Stimulated activated naive CD8-positive, alpha-beta T cell treated with anti-CD3 and anti-CD28 coated beads, Interleukin-15, Interleukin-2, amounts not matched to agents 100 ng/mL and 50 ng/mL, for 24 hours (primary cell): ENCODE measurements at regions not wholly inside any gene's neighbourhood (a gene's known extent, or its start where the extent isn't known, plus 50 kb on each side); places are given as distances from the start of the nearest gene placed in this dataset.
"Not testable (repeated sequence)": the region's sequence is repeated elsewhere in the genome, so short reads cannot be mapped to it uniquely, and the experiment has no call there.

Experiments used
- H3K27ac Mint-ChIP-seq: one replicate; pipeline ENCODE4 v1.8.0; 2021; ENCODE audit warnings: mild to moderate bottlenecking, mixed read lengths
- H3K27me3 Mint-ChIP-seq: one replicate; pipeline ENCODE4 v1.8.0; 2021; ENCODE audit warnings: mixed read lengths
- H3K36me3 Mint-ChIP-seq: one replicate; pipeline ENCODE4 v1.8.0; 2021; ENCODE audit warnings: low read depth, mixed read lengths
- H3K4me1 Mint-ChIP-seq: one replicate; pipeline ENCODE4 v1.8.0; 2021; ENCODE audit warnings: low read depth, mixed read lengths
- H3K4me3 Mint-ChIP-seq: one replicate; pipeline ENCODE4 v1.8.0; 2021; ENCODE audit warnings: mild to moderate bottlenecking, mixed read lengths
- H3K9me3 Mint-ChIP-seq: one replicate; pipeline ENCODE4 v1.8.0; 2021; ENCODE audit warnings: mixed read lengths

- Mint-ChIP-seq H3K4me1 (no peaks in the 10 kb centered on the region), H3K27ac (no peak overlapping the region), H3K4me3 (no peak overlapping the region), H3K36me3 (no peaks in the 10 kb centered on the region), H3K27me3 (no peaks in the 10 kb centered on the region), H3K9me3 (no peaks in the 10 kb centered on the region)
These were observed 119.4 kb upstream of the MIR17HG start for GRCh38 chr13:91228108-91228507.

DNA sequence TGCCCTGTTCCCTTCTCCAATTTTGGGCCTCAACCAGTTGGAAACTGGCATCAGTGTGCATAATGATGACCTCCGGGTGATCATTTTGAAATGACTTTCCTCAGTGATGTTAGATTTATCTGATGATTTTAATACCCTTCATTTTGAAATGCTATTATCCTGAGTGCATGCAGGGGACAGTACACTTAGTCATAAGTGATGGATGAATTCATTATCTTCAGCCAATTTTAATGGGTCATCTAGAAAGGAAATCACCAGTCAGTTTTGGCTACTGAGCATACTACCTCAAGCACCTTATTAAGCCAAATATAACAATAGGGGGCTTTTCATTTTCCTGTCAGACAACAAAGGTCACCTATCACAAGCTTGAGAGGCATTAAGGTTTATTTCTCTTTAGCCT, 118.5 kb upstream of the MIR17HG start:
- Mint-ChIP-seq H3K27ac (no peak overlapping the region), H3K36me3 (no peaks in the 10 kb centered on the region), H3K9me3 (no peaks in the 10 kb centered on the region)

GRCh38 chr13:91232716-91233115, 114.8 kb upstream of the MIR17HG start:
- Mint-ChIP-seq H3K27ac (no peak overlapping the region), H3K4me1 (no peaks in the 10 kb centered on the region), H3K4me3 (no peak overlapping the region), H3K9me3 (no peaks in the 10 kb centered on the region), H3K36me3 (no peaks in the 10 kb centered on the region), H3K27me3 (no peaks in the 10 kb centered on the region)

More for the DNA sequence above, 118.5 kb upstream of the MIR17HG start:
- Mint-ChIP-seq H3K27me3 (no peaks in the 10 kb centered on the region), H3K4me3 (no peak overlapping the region), H3K4me1 (no peaks in the 10 kb centered on the region)

GRCh38 chr13:91233291-91233690, 114.2 kb upstream of the MIR17HG start:
- H3K27ac Mint-ChIP-seq = no peak overlapping the region
- H3K4me1 Mint-ChIP-seq = no peaks in the 10 kb centered on the region
- no peak overlapping the region for H3K4me3 Mint-ChIP-seq
- H3K9me3 Mint-ChIP-seq = no peaks in the 10 kb centered on the region
- H3K27me3 Mint-ChIP-seq = no peaks in the 10 kb centered on the region
- no peaks in the 10 kb centered on the region for H3K36me3 Mint-ChIP-seq

DNA sequence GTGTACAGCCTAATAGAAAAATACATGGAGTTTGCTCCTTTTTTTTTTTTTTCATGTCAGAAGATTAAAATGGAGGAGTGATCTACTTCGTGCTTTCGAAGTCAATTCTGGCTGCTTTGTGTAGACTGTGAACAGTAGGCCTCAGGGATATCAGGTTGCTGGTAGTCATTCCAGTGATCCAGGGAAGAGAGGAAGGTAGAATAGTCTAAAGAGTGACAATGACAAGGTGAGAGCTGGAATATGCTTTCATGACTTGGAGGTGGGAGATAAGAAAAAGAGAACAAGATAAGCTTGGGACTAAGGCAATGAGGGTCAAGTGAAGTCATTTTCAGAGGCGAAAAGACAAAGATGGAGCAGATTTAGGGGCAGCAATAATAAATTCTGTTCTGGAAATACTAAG, 111.3 kb upstream of the MIR17HG start:
- H3K27ac Mint-ChIP-seq = no peak overlapping the region
- no peaks in the 10 kb centered on the region for H3K27me3 Mint-ChIP-seq
- no peaks in the 10 kb centered on the region for H3K4me1 Mint-ChIP-seq
- no peaks in the 10 kb centered on the region for H3K9me3 Mint-ChIP-seq
- H3K4me3 Mint-ChIP-seq = no peak overlapping the region
- H3K36me3 Mint-ChIP-seq = no peaks in the 10 kb centered on the region

GRCh38 chr13:91236921-91237320, 110.6 kb upstream of the MIR17HG start:
- Mint-ChIP-seq H3K4me3 (no peak overlapping the region), H3K27ac (no peak overlapping the region), H3K9me3 (no peaks in the 10 kb centered on the region), H3K27me3 (no peaks in the 10 kb centered on the region), H3K4me1 (no peaks in the 10 kb centered on the region), H3K36me3 (no peaks in the 10 kb centered on the region)

DNA sequence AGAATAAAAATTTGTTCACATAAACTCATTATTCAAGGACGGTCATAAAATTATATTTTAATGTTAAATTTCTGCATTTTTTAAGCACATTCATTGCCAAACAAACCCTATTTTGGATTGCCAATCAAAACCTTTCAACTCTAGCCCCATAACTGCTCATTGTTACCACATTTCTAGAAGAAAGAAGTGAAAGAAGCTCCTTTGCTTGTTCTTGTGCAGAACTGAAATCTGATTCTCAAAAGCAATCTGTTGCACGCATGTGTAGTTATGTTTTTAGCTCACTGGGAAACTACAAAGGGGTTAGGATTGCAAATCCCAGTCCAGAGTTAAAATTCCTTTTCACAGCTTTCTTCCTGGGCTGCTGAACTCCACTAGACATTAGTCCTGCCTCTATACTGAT, 109.5 kb upstream of the MIR17HG start:
- Mint-ChIP-seq H3K9me3 (no peaks in the 10 kb centered on the region), H3K27me3 (no peaks in the 10 kb centered on the region), H3K27ac (no peak overlapping the region)

DNA sequence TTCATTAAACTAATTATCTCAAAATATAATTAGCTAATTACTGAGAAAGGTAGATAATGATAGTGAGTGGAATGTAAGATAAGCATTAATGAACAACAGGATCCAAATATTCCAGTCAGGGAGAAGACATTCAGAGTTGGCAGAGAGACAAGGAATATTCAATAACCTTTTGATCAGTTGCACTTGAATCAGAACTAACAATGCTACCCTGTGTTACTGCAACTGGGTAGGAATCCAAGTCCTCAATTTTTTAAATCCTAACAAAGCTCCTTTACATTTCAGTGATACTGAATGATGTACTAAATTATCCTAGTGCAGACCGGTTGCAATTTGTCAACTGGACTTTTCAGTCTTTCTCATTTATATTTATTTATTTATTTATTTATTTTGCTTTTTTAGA, 107.1 kb upstream of the MIR17HG start:
- Mint-ChIP-seq H3K36me3 (no peaks in the 10 kb centered on the region), H3K4me3 (no peak overlapping the region), H3K4me1 (no peaks in the 10 kb centered on the region), H3K27ac (no peak overlapping the region), H3K27me3 (no peaks in the 10 kb centered on the region), H3K9me3 (no peaks in the 10 kb centered on the region)

More for the DNA sequence above, 109.5 kb upstream of the MIR17HG start:
- Mint-ChIP-seq H3K4me1 (no peaks in the 10 kb centered on the region), H3K36me3 (no peaks in the 10 kb centered on the region), H3K4me3 (no peak overlapping the region)

DNA sequence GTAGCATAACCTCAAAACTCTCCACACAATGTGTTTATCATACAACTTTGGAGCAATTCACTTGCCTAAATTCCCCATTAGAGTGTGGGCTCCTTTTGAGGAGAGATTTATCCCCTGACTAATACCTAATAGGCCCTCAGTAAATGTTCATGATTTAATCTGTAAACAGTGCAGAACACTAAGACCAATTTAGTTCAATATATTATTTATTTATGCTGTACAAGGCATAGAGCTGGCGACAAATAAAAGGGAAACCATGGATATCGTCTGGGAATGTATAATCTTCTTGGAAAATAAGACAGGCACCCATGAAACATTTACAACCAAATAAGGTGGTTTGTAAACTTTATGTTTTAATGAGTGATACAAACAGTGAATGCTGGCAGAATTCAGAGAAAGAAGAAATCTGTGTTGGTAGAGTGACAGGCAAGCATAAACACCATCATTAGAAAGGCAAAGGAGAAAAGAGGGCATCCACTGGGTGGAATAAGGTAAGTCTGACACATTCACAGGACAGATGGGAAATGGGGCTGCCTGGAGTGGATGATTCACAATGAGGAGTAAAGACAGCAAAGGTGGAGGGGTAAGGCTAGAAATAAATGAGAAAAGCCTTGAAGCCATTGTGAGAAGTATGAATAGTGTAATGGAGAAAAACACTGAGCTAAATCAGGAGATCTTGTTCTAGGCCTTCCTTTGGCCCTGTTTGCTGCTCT, 106.1 kb upstream of the MIR17HG start:
- no peaks in the 10 kb centered on the region for H3K4me1 Mint-ChIP-seq
- H3K4me3 Mint-ChIP-seq = no peak overlapping the region
- no peaks in the 10 kb centered on the region for H3K27me3 Mint-ChIP-seq
- H3K27ac Mint-ChIP-seq = no peak overlapping the region
- H3K36me3 Mint-ChIP-seq = no peaks in the 10 kb centered on the region
- no peaks in the 10 kb centered on the region for H3K9me3 Mint-ChIP-seq

- no peaks in the 10 kb centered on the region for H3K4me1 Mint-ChIP-seq
- H3K36me3 Mint-ChIP-seq = no peaks in the 10 kb centered on the region
- no peak overlapping the region for H3K4me3 Mint-ChIP-seq
- no peaks in the 10 kb centered on the region for H3K27me3 Mint-ChIP-seq
- H3K9me3 Mint-ChIP-seq = no peaks in the 10 kb centered on the region
- no peak overlapping the region for H3K27ac Mint-ChIP-seq
These were observed 104.8 kb upstream of the MIR17HG start for GRCh38 chr13:91242652-91243051.

GRCh38 chr13:91245288-91245687, 102.2 kb upstream of the MIR17HG start:
- peaks cover 5% of the 10 kb centered on the region for H3K27me3 Mint-ChIP-seq
- H3K27ac Mint-ChIP-seq = no peak overlapping the region
- no peaks in the 10 kb centered on the region for H3K4me1 Mint-ChIP-seq
- H3K4me3 Mint-ChIP-seq = no peak overlapping the region
- H3K36me3 Mint-ChIP-seq = no peaks in the 10 kb centered on the region
- H3K9me3 Mint-ChIP-seq = no peaks in the 10 kb centered on the region

DNA sequence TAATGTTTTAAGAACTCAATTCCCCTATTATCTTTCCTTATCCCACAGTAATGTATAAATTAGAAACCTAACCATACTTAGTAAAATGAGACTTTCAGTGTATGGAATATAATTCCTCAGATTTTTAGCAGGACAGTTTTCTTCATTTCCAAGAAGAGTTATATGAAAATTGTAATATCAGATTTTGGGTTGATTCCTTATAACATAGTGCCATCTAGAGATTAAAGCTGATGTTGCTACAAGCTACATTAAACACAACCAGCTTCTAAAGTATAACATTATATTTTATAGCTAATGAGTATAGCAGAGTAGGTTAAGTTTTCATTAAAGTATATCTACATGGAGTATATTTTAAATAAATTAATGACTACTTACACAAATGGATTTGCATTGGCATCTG, 99.7 kb upstream of the MIR17HG start:
- Mint-ChIP-seq H3K27me3 (peaks cover 5% of the 10 kb centered on the region), H3K4me3 (no peak overlapping the region), H3K4me1 (no peaks in the 10 kb centered on the region), H3K27ac (no peak overlapping the region), H3K36me3 (no peaks in the 10 kb centered on the region), H3K9me3 (no peaks in the 10 kb centered on the region)

GRCh38 chr13:91248249-91248648, 99.2 kb upstream of the MIR17HG start:
- H3K36me3 Mint-ChIP-seq = no peaks in the 10 kb centered on the region
- no peak overlapping the region for H3K4me3 Mint-ChIP-seq
- H3K27me3 Mint-ChIP-seq = peaks cover 5% of the 10 kb centered on the region
- H3K9me3 Mint-ChIP-seq = no peaks in the 10 kb centered on the region
- no peak overlapping the region for H3K27ac Mint-ChIP-seq
- H3K4me1 Mint-ChIP-seq = no peaks in the 10 kb centered on the region

DNA sequence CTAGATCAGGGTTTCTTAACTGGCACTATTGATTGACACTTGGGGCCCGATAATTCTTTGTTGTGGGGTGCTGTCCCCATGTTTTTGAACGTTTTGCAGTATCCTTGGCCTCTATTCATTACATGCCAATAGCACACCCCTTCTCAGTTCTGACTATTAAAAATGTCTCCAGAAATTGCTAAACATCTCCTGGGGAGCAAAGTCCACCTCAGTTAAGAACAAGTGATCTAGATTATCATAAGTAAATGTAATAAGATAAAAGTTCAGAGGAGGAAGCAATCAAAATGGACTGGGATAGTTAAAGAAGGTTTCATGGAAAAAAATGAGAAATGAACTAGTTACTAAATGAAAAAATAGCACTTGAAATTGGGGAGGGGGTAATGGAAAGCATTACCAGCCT, 98.1 kb upstream of the MIR17HG start:
- Mint-ChIP-seq H3K36me3 (no peaks in the 10 kb centered on the region), H3K4me3 (no peak overlapping the region), H3K9me3 (no peaks in the 10 kb centered on the region), H3K4me1 (no peaks in the 10 kb centered on the region), H3K27ac (no peak overlapping the region), H3K27me3 (peaks cover 9% of the 10 kb centered on the region)

GRCh38 chr13:91249861-91250260, 97.6 kb upstream of the MIR17HG start:
- H3K27me3 Mint-ChIP-seq = peaks cover 9% of the 10 kb centered on the region
- no peaks in the 10 kb centered on the region for H3K9me3 Mint-ChIP-seq
- H3K4me1 Mint-ChIP-seq = no peaks in the 10 kb centered on the region
- H3K27ac Mint-ChIP-seq = no peak overlapping the region
- H3K4me3 Mint-ChIP-seq = no peak overlapping the region
- H3K36me3 Mint-ChIP-seq = no peaks in the 10 kb centered on the region

GRCh38 chr13:91251573-91251972, 95.9 kb upstream of the MIR17HG start:
- H3K36me3 Mint-ChIP-seq, H3K27me3 Mint-ChIP-seq, H3K9me3 Mint-ChIP-seq, H3K4me3 Mint-ChIP-seq, H3K4me1 Mint-ChIP-seq, H3K27ac Mint-ChIP-seq: not testable (repeated sequence)
